Stimulated activated CD8-positive, alpha-beta memory T cell treated with anti-CD3 and anti-CD28 coated beads, Interleukin-7, amount 100 ng/mL, for 48 hours (primary cell): ENCODE measurements at regions not wholly inside any gene's neighbourhood (a gene's known extent, or its start where the extent isn't known, plus 50 kb on each side); places are given as distances from the start of the nearest gene placed in this dataset.
"Not testable (repeated sequence)": the region's sequence is repeated elsewhere in the genome, so short reads cannot be mapped to it uniquely, and the experiment has no call there.

Experiments
- DNase-seq, 2 donors: peaks; one replicate each; pipeline ENCODE4 v3.0.0-alpha.2; 2020; ENCODE audit warnings: low read depth in 1 of 2; ENCODE audit errors: extremely low read depth in 1 of 2

DNA sequence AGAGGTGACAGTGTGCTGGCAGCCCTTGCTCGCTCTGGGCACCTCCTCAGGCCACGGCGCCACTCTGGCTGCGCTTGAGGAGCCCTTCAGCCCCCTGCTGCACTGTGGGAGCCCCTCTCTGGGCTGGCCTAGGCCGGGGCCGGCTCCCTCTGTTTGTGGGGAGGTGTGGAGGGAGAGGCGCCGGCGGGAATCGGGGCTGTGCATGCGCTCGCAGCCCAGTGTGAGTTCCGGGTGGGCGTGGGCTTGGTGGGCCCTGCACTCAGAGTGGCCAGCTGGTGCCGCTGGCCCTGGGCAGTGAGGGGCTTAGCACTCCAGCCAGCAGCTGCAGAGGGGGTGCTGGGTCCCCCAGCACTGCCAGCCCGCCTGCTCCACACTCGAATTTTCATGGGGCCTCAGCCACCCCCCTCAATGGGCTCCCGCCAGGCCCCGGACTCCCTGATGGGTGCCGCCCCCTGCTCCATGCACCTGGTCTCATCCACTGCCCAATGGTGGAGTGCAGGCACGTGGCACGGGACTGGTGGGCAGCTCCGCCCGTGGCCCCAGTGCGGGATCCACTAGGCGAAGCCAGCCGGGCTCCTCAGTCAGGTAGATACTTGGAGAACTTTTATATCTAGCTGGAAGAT, 96.7 kb upstream of the BET1 start:
- no peak for DNase-seq

DNA sequence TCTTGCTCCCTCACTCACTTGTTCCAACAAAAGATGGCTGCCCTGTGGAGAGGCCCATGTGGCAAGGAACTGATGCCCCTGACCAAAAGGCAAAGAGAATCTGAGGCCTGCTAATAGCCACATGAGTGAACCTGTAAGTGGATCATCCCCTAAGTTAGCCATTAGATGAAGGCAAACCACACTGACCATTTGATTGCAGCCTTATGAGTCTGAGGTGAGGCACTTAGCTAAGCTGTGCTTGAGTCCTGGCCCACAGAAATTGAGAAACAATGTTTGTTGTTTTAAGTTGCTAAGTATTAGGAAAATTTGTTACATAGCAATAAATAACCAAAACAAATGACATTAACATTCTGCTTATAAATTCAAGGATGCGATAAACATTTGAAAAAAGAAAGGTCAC, 100.1 kb upstream of the BET1 start:
- no peak for DNase-seq

DNA sequence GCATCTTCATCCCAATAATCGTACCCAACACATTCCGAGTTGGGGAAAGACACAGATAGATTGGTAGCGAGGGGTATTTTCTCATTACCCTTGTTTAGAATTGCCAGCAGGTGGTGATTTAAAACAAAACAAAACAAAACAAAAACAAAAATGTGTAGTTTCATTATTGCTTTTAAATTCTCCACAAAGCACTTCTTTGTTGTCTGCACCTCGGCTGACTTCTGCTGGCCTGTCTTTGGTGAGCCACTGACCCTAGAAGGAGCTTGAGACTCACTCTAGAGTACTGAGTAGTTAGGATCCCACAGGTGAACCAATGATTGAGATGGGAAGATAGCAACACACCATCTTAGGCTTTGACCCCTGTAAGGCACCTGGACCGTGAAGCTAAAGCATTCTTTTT, 105.4 kb upstream of the BET1 start:
- DNase-seq, result no peak

DNA sequence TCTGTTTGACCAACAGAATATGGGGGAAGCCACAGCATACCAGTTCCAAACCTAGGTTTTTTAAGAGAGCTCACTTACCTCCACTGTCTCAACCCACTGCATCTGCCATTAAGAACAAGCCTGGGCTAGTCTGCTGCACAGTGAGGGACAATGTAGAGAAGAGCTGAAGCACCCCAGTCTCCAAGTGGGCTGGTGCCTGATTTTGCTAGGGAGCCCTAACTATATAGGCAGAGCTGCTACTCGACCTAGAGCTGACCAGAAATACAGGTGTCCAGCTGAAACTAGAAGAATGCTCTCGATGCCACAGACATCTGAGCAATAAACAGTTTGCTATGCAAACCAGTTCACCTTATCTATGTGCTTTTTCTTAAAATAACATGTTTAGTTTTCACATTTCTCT, 106.9 kb upstream of the BET1 start:
- DNase-seq, result no peak

DNA sequence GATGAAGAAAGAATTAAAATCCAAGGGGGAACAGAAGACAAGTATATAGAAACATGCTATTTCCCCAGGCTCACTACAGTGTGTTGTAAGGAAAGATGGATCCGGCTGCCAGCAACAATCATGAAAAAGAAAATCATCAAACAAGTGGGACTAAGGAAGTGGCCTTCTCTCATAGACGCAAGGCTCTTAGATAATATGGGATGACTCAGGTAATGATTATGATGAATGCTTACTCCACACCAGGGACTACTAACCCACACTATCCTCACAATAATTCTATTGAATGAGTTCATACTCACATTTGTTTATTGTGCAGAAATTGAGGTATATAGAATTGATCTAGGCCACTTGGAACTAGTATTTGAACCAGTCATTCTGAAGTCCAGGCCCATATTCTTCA, 111.2 kb upstream of the BET1 start:
- DNase-seq, result no peak

DNA sequence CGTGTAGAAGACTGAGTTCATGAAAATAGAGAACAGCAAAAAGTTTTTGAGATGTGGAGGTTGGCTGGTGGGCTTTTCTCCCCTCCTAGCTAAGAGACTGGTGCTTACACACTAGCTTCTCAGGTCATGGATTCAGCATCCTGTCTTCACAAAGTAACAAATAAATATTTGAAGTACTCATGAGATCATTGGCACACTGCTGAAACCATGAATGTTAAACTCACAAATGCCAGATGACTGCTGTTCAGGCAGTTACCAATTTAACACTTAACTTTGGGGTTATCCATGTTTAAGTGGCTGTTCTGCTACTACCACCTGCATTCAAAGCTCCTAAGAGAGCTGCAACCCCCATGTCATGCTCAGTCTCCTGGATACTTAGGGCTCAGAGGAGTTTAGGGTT, 119.0 kb upstream of the BET1 start:
- DNase-seq, result no peak

DNA sequence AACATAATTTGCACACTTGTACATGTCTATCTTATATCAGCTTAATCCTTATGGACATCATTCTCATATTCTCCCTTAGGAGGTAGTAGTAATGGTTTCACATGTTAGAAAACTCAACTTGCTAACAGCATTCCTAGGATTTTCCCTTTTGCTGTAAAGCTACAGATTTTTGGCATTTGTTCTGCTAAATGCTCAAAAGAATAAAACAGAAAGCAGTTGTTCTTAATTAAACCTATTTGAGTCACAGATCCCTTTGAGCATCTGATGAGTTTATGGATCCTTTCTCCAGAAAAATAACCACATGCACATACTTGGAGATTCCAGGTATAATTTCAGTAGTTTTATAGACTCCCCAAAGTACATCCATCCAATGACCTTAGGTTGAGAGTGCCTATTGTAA, 122.9 kb upstream of the BET1 start:
- no peak for DNase-seq

DNA sequence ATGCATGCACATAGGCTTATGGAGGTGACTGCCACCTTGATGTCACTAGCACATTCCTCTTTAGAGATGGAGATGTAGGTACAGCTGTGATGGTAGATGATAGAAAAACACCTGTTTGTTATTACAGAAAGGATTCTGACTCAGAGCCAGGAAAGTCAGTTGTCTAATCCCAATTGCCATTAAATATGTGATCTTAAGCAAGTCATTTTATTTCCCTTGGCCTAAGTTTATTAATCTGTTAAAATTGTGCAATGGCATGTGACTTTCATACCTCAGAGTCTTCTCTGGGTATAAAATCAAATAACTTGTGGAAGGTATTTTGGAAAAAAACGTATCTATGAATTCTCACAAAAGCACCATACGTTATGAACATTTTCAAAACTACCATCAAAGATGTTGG, 123.9 kb upstream of the BET1 start:
- DNase-seq, result no peak

DNA sequence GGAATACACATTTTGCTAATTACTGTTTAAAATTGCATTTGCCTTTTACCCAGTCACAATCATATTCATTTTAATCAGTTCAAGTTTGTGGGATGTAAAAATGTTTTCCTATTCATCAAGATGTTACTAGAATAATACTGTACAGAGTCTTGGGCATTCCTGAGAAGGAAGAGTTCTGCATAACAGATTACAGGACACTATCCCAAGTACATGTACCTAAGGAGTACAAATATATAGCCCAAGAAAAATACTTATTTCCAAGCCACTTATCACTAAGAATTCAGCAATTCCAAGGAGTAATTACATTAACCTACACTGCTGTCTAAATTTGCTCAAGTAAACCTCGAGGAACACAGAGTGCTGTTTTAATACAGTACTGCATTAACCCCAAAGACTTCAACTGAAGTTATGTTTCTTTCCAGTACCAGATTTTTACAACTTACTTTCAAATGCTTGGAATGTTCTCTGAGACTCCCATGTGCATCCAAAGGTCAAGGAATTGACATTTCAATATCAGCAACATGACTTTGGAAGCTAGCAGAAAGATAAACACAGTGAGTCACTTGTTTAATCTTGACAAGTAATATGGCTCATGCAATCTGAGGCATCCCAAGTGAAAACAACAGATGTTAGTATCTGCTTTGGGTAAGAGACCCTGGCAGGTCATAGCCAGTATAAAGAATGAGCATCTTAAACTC, 125.4 kb upstream of the BET1 start:
- DNase-seq, result no peak

DNA sequence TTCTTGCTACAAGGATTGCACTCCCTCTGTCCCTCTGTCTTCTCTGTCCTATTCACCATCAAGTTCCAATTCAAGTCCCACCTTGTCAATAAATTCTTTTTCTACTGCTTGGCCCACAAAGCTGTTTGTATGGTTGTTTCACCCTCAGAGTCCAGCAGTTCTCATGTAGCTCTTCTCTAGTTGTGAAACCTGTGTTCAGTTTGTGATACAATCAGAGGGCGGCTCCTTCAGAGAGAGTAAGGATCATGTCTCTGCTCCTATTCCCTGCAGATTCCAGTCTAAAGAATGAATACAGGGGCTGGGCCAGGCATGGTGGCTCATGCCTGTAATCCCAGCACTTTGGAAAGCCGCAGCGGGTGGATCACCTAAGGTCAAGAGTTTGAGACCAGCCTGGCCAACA, 126.6 kb upstream of the BET1 start:
- no peak for DNase-seq

DNA sequence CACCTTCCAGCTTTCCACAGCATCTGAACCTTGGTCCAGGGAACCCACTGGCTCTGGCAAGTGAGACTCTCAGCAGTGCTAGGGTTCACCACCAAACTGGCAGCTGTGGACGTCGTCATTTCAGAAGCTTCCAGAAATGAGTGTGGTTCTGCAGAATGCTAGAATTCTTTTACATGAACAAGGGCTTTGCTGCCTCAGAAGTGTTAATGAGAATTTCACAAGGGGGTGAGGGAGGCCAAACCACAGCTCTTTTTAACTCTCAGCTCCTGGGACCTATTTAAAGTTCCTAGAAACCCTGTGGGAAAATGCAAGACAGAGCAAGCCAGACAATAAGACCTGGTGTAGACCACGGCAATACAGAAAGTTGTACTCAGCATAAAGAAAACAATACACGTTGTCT, 129.3 kb upstream of the BET1 start:
- DNase-seq, result no peak

DNA sequence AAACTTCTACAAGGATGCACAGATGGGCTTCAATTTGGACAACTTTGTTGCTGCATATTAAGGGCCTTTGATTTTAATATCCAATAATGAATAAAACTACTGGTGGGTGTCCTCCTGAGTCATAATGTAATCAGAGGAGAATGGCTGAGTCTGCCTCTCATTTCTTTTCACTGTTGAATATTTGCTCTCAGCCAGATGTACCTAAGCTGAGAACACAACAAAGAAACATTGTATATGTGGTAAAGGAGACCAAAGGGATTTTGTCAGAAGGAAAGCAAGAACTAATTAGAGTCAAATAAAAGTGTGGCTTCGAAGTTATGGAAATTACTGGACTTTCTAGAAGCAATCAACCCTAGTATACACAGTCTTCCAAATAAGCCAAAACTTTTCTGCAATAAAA, 131.0 kb upstream of the BET1 start:
- no peak for DNase-seq

DNA sequence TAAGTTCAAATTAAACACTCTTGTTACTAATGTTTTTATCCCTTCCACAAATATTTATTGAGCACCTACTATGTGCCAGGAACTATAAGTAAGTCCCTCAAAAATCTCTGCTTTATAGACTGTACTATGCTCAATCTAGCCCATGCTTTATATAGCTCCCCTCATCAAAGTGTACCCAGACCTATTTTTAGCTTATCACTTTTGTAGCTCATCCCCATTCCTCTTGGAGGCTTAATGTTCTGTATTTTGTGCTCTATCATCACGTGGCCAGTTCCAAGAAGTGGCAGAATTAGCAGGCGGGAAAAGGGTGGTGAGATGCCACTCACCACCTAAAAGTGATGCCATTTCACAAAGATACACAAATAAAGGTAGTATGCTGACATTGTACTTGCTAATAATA, 138.1 kb upstream of the BET1 start:
- no peak for DNase-seq

DNA sequence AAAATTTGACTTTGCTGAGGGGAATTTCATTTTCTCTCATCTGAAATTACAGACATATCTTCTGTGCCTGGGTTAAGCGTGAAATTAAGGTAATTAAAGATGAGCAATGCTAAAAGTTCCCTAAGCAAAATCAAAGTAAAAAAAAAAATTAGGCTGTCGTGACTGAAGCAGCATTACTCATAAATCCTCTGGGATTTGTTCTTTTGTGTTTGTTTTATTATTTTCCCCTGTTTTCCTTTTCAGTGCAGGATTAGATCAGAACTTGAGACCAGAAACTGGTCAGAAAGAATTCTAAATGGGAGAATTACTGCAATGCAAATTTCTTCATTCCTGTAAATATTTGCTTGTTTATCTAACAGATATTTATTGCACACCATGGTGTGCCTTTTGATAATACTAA, 141.4 kb upstream of the BET1 start:
- no peak for DNase-seq

DNA sequence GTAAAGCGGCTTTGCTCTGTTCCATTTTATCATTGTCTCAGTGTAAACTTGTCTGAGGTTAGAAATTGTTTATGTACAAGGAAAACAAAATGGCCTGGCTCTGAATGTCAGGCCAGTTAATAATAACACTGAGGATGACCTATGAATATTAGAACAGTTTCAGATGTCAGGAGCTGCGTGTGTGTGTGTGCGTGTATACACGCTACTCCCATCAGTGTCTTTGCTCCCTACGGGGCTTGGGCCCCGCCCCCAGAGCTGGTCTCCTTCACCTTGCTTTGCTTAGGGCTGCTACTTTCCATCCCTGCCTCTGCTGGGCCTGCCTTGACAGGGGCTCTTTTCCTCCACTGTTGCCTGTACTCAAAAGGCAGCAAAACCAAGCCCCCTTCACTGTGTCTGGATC, 142.3 kb upstream of the BET1 start:
- DNase-seq, result no peak

DNA sequence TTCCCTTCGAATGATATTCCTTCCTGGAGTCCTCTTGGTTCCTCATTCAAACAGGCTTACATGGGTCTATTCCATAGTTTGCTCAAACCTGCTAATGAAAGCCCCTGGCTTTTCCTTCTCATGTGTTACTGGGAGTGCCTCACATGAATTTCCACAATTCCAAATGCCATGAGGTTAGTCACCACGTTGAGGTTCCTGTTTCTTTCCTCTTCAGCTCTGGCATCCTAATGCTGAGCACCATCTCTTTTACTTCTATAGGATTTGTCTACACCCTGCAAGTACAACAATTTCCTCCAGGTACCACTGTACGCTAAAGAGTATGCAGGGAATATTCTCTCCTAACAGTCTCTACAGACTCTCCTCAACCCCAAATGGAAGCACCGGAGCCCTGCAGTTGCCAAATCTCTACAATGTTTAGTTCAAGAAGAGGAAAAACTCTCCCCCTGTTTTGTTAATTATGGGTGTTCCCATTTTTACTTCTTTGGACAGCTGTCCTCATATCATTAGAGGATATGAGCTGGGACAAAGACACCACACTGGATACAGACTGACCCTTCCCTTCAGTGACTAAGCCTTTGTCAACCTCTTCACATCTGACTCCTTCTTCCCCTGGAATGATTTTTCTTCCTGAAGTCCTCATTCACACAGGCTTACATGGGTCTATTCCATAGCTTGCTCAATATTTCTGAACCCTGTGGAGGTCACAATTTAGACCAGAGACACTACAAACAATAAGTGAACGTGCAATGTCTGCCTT, 145.8 kb upstream of the BET1 start:
- DNase-seq, result no peak

DNA sequence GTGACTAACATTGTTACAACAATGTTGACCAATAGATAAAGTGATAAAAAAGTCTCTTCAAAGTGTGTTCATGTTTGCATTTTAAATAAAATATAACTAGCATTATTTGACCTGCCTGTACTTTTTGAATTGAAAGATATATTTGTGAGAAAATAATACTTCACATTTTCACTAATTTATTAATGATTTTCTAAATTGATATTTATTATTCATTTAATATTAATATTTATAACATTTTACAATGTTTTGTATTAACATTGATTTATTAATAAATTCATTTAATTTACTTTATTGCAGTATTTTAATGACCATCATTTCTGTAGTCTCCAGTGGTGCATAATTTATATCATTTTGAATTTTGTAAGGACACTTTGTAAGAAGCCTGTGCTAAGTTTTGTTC, 150.0 kb upstream of the BET1 start:
- no peak for DNase-seq

DNA sequence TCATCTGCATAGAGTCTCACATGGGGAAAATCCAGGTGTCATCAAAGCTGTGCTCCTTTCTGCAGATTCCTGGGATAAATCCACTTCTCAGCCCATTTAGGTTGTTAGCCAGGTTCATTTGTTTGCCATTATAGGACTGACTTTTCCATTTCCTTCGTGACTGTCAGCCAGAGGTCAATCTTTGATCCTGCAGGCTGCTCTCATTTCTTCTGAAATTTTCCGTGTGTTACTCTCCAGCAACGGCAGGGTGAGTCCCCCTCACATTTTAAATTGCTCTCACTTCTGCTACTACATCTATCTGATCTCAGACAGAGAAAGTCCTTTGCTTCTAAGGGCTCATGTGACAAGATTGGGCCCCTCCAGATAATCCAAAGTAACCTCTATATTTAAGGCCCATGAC, 150.7 kb upstream of the BET1 start:
- DNase-seq, result no peak

DNA sequence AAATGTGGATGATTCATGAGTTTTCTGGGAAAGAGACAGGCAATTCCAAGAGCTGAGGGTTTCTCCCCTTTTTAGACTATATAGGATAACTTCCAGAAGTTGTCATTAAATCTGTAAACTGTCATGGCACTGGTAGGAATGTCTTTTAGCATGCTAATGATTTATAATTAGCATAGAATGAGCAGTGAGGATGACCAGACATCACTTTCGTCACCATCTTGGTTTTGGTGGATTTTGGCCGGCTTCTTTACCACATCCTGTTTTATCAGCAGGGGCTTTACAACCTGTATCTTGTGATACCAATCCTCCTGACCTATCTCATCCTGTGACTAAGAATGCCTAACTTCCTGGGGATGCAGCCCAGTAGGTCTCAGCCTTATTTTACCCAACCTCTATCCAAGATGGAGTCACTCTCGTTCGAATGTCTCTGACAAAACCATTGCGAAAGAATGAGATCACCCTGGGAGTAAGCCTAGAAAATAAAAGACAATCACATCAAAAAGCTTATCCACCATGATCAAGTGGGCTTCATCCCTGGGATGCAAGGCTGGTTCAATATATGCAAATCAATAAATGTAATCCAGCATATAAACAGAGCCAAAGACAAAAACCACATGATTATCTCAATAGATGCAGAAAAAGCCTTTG, 153.6 kb upstream of the BET1 start:
- DNase-seq, result not testable (repeated sequence)

DNA sequence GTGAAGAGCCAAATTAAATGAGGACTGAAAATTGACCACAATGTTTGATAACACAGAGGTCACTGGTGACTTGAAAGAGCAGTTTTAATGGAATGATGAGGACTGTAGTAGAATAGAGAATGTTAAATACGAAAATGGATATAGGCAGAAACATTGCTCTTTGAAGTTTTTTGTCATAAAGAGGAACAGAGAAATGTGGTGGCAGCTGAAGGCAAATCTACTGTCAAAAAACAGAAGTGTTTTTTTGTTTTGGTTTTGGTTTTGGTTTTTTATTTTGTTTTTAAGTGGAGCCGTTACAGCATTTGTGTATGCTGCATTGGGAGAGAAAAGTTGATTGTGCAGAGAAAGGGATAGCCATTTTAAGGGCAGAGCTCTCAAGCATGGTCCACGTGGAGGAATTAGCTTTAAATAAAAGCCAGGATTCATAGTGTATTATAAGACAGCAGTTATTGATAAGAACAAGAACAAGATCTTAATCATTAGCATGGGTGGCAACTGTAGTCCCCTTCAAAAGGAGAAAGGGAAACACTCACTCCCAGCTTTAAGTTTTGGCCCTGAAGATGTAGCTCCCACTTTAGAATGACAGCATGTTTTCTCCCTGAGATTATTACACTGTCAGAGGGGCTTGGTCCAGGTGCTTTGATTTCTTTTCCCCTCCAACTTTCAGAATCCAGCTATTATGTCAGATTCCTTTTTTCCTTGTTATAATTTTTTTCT, 156.7 kb upstream of the BET1 start:
- DNase-seq, result no peak

DNA sequence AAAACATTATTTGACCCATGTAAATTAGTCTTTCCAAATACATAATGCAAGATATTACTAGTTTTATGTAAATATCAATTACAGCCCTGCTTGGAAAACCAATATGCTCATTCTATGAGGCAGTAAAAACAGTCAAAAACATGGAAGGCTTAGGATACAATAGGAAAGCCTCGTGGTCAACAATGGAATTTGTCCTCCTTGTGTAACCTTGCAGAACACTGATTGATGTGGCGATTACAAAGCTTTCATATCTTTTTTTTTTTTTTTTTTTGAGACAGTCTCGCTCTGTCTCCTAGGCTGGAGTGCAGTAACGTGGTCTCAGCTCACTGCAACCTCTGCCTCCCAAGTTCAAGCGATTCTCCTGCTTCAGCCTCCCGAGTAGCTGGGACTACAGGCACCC, 157.3 kb upstream of the BET1 start:
- DNase-seq, result no peak
